GM19452 (cell line): ENCODE measurements at regions not wholly inside any gene's neighbourhood (a gene's known extent, or its start where the extent isn't known, plus 50 kb on each side); places are given as distances from the start of the nearest gene placed in this dataset.
"Not testable (repeated sequence)": the region's sequence is repeated elsewhere in the genome, so short reads cannot be mapped to it uniquely, and the experiment has no call there.

ENCODE experiments used
- ATAC-seq: cut with Tn5 transposase; IDR thresholded peaks from one replicate; pipeline ENCODE4 v1.9.1; 2021; ENCODE audit not compliant: unreplicated experiment

DNA sequence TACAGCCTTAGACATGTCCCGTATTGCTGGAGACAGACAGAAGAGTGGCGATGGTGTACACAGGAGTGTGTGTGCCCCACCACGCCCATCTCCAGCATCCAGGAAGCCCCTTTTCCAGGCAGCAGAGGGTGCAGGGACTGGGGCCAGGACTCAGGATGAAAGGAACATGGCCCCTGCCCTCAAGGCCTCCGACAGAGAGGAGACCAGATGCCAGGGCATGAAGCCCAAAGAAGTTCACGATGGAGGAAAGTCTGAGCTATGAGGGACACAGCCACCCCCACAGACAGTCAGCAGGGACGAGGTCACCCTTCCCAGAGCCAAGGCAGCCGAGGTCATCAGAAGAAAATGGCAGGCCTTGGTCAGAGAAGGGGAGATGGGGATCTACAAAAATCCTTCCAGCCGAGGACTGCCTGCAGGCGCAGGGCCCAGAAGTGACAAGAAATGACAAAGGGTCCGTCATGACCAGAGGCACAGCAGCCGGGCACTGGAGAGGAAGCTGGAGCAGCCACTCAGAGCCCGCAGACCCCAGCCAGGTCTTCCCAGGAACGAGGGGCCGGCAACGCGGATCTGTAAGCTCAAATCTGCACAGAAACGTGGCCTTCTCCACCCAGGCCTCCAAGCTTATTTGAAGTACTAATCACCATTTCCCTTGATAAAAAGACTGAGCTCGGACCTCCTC, 78.7 kb upstream of the PPP2R2D start:
- no peak for ATAC-seq

GRCh38 chr10:131822692-131823245, 78.0 kb upstream of the PPP2R2D start:
- no peak for ATAC-seq

- ATAC-seq = not testable (repeated sequence)
Observed at GRCh38 chr10:131823601-131824099, 77.2 kb upstream of the PPP2R2D start.

DNA sequence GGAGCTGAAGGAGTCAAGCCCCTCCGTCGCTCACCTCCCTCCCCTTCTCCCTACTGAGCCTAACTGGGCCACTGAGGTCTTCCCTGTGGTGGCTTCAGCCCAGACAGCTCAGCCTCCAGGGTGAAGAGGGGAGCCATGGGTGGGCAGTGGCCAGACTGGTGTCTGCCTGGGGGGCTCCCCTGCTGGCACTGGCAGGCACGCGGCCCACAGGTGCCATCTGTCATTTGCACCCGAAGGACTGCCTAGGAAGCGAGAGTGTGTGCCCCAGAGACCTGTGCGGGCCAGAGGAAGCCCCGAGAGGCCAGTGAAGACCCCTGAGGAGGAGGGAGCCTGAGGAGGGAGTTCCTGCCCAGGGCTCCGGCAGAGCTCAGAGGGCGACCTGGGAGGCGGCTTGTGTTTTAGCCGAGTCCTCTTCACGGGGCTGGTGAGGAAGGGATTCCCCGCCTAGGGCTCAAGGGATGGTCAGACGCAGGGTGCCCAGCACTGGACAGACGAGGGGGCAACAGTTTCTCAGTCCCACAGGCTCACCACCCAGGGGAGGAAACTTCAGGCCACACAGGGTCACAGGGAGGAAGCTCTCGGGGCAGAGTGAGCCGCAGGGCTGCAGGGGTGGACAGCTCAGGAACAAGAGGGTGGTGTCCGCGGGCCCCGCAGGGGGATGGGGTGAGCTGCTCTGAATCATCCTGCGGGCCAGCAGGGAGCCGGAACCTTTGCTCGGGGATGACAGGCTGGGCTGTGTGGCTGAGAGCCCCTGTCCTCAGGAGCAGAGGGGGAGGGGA, 76.2 kb upstream of the PPP2R2D start:
- no peak for ATAC-seq

- no peak for ATAC-seq
Observed at GRCh38 chr10:131825150-131825848, 75.5 kb upstream of the PPP2R2D start.

GRCh38 chr10:131825960-131826650, 74.7 kb upstream of the PPP2R2D start:
- no peak for ATAC-seq

- no peak for ATAC-seq
Observed at GRCh38 chr10:131829156-131829930, 71.5 kb upstream of the PPP2R2D start.

DNA sequence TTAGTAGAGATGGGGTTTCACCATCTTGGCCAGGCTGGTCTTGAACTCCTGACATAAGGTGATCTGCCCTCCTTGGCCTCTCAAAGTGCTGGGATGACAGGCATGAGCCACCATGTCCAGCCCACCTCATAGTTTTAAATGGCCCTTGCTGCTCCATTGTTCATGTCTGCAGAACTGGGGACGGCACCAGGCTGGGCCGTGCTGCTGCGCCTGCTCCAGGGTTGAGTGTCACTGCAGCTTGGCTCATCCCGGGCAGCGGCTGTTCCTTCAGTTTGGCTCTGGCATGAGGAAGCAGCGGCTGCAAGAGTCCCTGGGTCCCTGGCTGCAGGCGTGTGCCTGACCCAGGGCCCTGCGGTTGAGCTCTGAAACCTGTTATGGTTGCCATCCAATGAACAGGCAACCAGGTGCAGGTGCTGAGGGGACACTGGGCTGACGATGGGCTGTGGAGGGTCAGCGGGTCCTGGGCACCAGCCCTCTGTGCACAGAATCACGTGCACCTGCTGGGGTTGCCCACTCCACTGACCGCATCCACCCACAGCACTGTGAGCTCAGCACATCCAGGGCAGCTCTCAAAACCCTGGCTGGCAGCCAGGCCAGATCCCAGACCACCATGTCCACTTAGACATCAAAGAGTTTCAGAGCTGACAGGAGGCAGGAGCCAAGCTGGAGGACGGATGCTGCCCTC, 70.2 kb upstream of the PPP2R2D start:
- ATAC-seq = no peak

- ATAC-seq = no peak
Observed at GRCh38 chr10:131831561-131831960, 69.2 kb upstream of the PPP2R2D start.

DNA sequence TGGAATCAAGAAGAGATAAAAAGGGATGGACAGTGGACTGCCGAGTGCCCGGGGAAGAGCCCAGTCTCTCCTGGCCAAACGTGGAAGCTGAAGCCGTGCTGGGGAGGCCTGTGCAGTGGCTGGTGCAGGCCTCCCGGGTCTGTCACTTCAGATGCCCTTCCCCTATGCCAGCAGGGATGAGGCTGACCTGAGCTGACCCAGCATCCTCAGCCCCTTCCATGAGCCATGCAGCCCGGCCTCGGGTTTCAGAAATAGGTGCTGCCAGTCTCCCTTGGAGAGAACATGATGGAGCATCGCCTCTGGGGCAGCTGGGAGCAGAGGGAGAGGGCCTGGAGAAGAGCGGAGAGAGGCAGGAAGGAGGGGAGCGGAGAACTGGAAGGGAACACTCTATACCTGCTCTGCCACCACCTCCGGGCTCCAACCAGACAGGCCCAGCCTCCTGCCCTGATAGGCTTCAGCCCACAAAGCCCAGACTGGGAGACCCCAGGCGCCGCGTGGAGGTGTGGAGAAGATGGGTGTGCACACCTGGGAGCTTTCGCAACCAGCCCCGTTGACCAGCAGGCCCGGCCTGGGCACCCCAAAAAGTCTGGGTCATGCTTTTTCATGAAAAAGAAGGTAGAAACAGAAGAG, 68.6 kb upstream of the PPP2R2D start:
- ATAC-seq = no peak

GRCh38 chr10:131833013-131833412, 67.8 kb upstream of the PPP2R2D start:
- no peak for ATAC-seq

DNA sequence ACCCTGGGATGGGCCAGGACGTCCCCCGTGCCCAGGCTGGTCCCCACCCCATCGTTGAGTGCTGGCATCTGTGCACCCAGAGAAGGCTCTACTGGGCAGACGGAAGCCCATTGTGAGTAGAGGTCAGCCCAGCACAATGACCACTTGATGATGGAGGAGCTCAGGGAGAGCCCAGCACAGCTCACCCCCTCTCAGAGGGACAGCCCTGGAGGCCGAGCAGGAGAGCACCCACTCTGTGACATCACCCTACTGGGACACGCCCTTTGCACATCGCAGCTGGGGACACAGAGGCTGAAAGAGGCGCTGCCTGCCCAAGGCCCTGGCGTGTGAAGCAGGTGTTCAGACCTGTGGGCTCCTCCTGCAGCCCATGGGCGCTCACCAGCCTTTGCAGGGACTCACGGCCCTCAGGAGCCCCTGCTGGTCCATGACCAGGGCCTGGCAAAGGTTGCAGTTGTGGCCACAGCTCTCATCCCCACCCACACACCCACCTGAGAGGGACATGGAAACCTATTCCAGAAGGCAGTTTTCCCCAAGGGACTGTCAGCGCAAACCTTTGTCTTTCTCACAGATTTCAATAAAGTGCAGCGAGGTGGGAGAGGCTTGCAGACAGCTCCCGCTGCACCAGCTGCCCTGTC, 67.2 kb upstream of the PPP2R2D start:
- ATAC-seq = no peak

DNA sequence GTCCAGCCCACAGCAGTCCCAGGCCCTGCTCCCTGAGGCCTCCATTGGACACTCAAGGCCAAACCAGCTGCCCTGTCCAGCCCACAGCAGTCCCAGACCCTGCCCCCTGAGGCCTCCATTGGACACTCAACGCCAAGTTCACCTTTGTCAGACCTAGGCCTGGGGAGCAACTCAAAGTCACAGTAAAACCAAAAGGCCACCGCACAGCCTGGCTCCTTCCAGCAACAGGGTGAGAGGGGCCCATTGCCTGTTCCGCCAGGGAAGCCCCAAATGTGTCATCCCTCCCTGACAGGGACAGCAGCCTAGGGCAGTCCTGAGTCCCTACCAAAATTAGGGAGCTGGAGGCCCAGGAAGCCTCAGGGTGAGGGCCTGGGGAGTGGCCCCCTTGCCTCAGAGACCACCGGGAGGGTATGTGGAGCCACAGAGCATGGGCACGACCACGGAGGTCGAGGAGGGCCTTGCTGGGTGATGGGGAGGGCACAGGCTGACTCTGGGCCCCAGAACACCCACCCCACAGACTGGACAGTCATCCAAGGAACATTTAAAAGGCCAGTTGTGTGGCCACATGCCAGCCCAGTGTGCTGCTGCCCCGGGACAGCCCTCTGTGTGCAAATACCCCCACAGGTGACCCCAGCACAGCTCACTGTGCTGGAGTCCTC, 66.5 kb upstream of the PPP2R2D start:
- no peak for ATAC-seq

DNA sequence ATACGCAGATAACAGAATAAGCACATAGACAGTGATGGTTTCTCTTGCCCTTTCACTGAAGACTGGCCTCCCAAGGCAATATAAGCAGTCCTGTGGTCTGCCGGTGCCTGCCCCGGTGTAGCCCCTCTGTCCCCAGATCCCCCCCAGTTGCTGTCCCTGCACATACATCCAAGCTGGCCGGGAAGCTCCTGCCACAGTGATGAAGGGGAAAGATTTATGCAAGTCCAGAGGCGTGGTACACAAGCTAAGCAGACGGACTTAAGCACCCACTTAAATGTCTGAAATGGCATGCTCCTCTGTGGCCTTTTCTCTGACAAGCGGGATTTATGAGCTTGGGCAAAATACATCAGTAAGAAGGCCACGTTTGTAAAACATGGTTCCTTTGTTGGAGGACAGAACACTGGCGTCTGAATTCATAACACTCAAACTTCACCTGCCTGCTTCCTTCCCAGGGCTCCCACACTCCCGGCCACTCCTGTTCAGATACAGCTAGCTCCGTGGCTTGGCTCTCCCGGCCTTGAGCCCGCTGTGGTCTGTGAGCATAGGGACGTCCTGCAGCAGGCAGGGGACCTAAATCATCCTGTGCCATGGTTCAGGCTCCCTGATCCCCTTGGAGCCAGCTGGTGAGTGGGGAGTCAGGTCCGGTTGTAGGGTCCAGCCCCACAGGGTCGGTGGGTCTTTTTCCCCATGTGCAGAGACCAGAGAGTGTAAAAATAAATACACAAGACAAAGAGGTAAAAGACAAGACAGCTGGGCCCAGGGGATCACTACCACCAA, 61.7 kb upstream of the PPP2R2D start:
- ATAC-seq = no peak

DNA sequence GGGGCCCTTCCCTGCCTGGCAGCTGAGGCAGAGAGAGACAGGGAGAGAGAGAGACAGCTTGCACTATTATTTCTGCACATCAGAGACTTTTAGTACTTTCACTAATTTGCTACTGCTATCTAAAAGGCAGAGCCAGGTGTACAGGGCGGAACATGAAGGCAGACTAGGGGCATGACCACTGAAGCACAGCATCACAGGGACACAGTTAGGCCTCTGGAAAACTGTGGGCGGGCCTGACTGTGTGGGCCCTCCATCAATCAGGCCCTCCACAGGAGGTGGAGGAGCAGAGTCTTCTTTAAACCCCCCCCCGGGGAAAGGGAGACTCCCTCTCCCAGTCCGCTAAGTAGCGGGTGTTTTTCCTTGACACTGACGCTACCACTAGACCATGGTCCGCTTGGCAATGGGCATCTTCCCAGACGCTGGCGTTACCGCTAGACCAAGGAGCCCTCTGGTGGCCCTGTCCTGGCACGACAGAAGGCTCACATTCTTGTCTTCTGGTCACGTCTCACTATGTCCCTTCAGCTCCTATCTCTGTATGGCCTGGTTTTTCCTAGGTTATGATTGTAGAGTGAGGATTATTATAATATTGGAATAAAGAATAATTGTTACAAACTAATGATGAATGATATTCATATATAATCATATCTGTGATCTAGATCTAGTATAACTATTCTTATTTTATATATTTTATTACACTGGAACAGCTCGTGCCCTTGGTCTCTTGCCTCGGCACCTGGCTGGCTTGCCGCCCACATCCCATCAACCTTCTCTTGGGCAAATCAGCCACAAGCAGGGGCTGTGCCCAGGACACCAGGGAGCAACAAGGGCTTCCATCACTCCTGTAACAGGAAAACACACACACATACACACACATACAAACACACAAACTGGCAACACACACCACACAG, 60.7 kb upstream of the PPP2R2D start:
- not testable (repeated sequence) for ATAC-seq

DNA sequence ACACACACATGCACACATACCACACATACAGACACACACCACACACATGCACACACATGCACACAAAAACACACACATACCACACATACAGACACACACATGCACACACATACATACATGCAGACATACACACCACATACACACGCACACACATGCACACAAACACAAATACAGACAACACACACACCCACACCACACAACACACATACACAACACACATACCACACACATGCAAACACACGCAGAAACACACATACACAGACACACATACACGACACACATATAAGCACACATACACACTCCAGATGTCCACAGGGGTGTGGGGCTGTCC, 60.1 kb upstream of the PPP2R2D start:
- ATAC-seq = no peak
